ENCODE measurements at regions not wholly inside any gene's neighbourhood (a gene's known extent, or its start where the extent isn't known, plus 50 kb on each side); places are given as distances from the start of the nearest gene placed in this dataset.

GRCh38 chr4:122012735-122013134 lies 60.9 kb upstream of the TRPC3 start:
- TF ChIP-seq FOXM1 (IDR thresholded peaks at IDR 0.05; ENCODE audit: borderline replicate concordance, low read depth) (no peak), EP300 (IDR thresholded peaks at IDR 0.05; ENCODE audit: borderline replicate concordance) (no peak), TCF12 (IDR thresholded peaks at IDR 0.05; ENCODE audit: low read depth) (no peak)

GRCh38 chr4:122010610-122011009 lies 58.8 kb upstream of the TRPC3 start:
- TF ChIP-seq TEAD4 (IDR thresholded peaks at IDR 0.05): peak; percentile 59; the same call in 1 of the 2 replicates
- TF ChIP-seq REST (IDR thresholded peaks at IDR 0.05; ENCODE audit: low read depth): no peak
- TF ChIP-seq ZBTB7A (IDR thresholded peaks at IDR 0.05; ENCODE audit: low read depth): no peak
- TF ChIP-seq MAX (IDR thresholded peaks at IDR 0.05): no peak
- peak; percentile 37; the same call in 1 of the 2 replicates for TF ChIP-seq TCF12 (IDR thresholded peaks at IDR 0.05; ENCODE audit: low read depth)
- peak; percentile 78 for TF ChIP-seq NFIC (IDR thresholded peaks at IDR 0.05)
- TF ChIP-seq RAD21 (IDR thresholded peaks at IDR 0.05; ENCODE audit: low read depth): no peak
- TF ChIP-seq FOXM1 (IDR thresholded peaks at IDR 0.05; ENCODE audit: borderline replicate concordance, low read depth): no peak
- TF ChIP-seq CEBPB (IDR thresholded peaks at IDR 0.05): no peak
- TF ChIP-seq YY1 (IDR thresholded peaks at IDR 0.05; ENCODE audit: low read depth): no peak
- no peak for TF ChIP-seq TAF1 (IDR thresholded peaks at IDR 0.05; ENCODE audit: low read depth)
- no peak for TF ChIP-seq EGR1 (IDR thresholded peaks at IDR 0.05)
- no peak for TF ChIP-seq CREB1 (IDR thresholded peaks at IDR 0.05; ENCODE audit: low read depth)
- TF ChIP-seq EP300 (IDR thresholded peaks at IDR 0.05; ENCODE audit: borderline replicate concordance): no peak
- no peak for TF ChIP-seq USF1 (IDR thresholded peaks at IDR 0.05)

- TF ChIP-seq CEBPB (IDR thresholded peaks at IDR 0.05): no peak
- no peak for TF ChIP-seq EGR1 (IDR thresholded peaks at IDR 0.05)
- TF ChIP-seq TEAD4 (IDR thresholded peaks at IDR 0.05): no peak
- no peak for TF ChIP-seq NFIC (IDR thresholded peaks at IDR 0.05)
- no peak for TF ChIP-seq REST (IDR thresholded peaks at IDR 0.05; ENCODE audit: low read depth)
- TF ChIP-seq MAX (IDR thresholded peaks at IDR 0.05): no peak
- no peak for TF ChIP-seq ZBTB7A (IDR thresholded peaks at IDR 0.05; ENCODE audit: low read depth)
Measured at GRCh38 chr4:122009524-122009923, 57.7 kb upstream of the TRPC3 start.

- no peak for TF ChIP-seq CREB1 (IDR thresholded peaks at IDR 0.05; ENCODE audit: low read depth)
- TF ChIP-seq MAX (IDR thresholded peaks at IDR 0.05): no peak
- no peak for TF ChIP-seq NFIC (IDR thresholded peaks at IDR 0.05)
- no peak for TF ChIP-seq USF1 (IDR thresholded peaks at IDR 0.05)
- TF ChIP-seq EP300 (IDR thresholded peaks at IDR 0.05; ENCODE audit: borderline replicate concordance): no peak
- TF ChIP-seq ZBTB7A (IDR thresholded peaks at IDR 0.05; ENCODE audit: low read depth): no peak
- TF ChIP-seq REST (IDR thresholded peaks at IDR 0.05; ENCODE audit: low read depth): no peak
- TF ChIP-seq TAF1 (IDR thresholded peaks at IDR 0.05; ENCODE audit: low read depth): no peak
- no peak for TF ChIP-seq TEAD4 (IDR thresholded peaks at IDR 0.05)
- no peak for TF ChIP-seq CEBPB (IDR thresholded peaks at IDR 0.05)
- no peak for TF ChIP-seq FOXM1 (IDR thresholded peaks at IDR 0.05; ENCODE audit: borderline replicate concordance, low read depth)
- no peak for TF ChIP-seq TCF12 (IDR thresholded peaks at IDR 0.05; ENCODE audit: low read depth)
- TF ChIP-seq EGR1 (IDR thresholded peaks at IDR 0.05): no peak
- no peak for TF ChIP-seq RAD21 (IDR thresholded peaks at IDR 0.05; ENCODE audit: low read depth)
- no peak for TF ChIP-seq YY1 (IDR thresholded peaks at IDR 0.05; ENCODE audit: low read depth)
Measured at GRCh38 chr4:122007016-122007415, 55.2 kb upstream of the TRPC3 start.

All from Ishikawa (cell line).